Kidney (tissue), 13 donors: ENCODE measurements at regions not wholly inside any gene's neighbourhood (a gene's known extent, or its start where the extent isn't known, plus 50 kb on each side); places are given as distances from the start of the nearest gene placed in this dataset.

Experiments
- DNase-seq, 5 donors: peaks; one replicate each; pipeline ENCODE4 v3.0.0-alpha.2; 2013 to 2020
- FAIRE-seq: peaks from 2 replicates; lab custom pipeline; 2012; peaks lifted over from hg19 to GRCh38; lab: Jason Lieb, UNC
- H3K27ac ChIP-seq, 2 donors: one replicate each; pipeline ENCODE4 v1.7.0; 2013; ENCODE audit warnings: low read depth in 2 of 2, low read length in 2 of 2, inconsistent platforms in 1 of 2
- H3K27me3 ChIP-seq: one replicate; pipeline ENCODE4 v1.7.1; 2013; ENCODE audit warnings: low read length, inconsistent platforms; ENCODE audit not compliant: control insufficient read depth, insufficient read depth
- H3K36me3 ChIP-seq, 3 donors: one replicate each; pipeline versions ENCODE4 v1.7.0 to v1.7.1; 2013; ENCODE audit warnings: low read length in 3 of 3, control low read depth in 1 of 3, inconsistent platforms in 1 of 3; ENCODE audit not compliant: insufficient read depth in 3 of 3, control insufficient read depth in 2 of 3
- H3K4me1 ChIP-seq, 3 donors: one replicate each; pipeline versions ENCODE4 v1.7.0 to v1.7.1; 2013; ENCODE audit warnings: low read length in 3 of 3, inconsistent platforms in 1 of 3, low read depth in 1 of 3; ENCODE audit not compliant: control insufficient read depth in 2 of 3, insufficient read depth in 2 of 3
- H3K4me3 ChIP-seq, 3 donors: one replicate each; pipeline versions ENCODE4 v1.7.0 to v1.8.1; 2013; ENCODE audit warnings: low read length in 3 of 3, control low read depth in 1 of 3, inconsistent platforms in 1 of 3
- H3K9ac ChIP-seq, 3 donors: one replicate each; pipeline versions ENCODE4 v1.7.0 to v1.7.1; 2013; ENCODE audit warnings: low read length in 3 of 3, control low read depth in 1 of 3, inconsistent platforms in 1 of 3
- H3K9me3 ChIP-seq, 3 donors: one replicate each; pipeline versions ENCODE4 v1.7.0 to v1.7.1; 2013; ENCODE audit warnings: low read length in 3 of 3, control low read depth in 1 of 3, inconsistent platforms in 1 of 3; ENCODE audit not compliant: control insufficient read depth in 2 of 3, insufficient read depth in 1 of 3
- CTCF ChIP-seq: IDR thresholded peaks from 3 replicates; pipeline ENCODE4 v1.5.1; 2012; ENCODE audit warnings: mild to moderate bottlenecking, moderate library complexity, borderline replicate concordance; ENCODE audit not compliant: insufficient read depth; ENCODE audit errors: extremely low read depth
- intact Hi-C: fragments of 100-400 bp; cut with DNase I; formaldehyde crosslinking; loops from one replicate; pipeline ENCODE4 v1.11.1; 2022
- donor health status: control.
- donor health status: control.
- donor health status: control.
- donor health status: control.
- donor health status: control.
- donor health status: DM: yes; HTN: yes; CAD: no.
- donor health status: Normal renal cell carcinoma (clear cell type).

- DNase-seq = peak in 1 of 5 donors; percentile 9
- no peak overlapping the region for H3K27ac ChIP-seq
- intact Hi-C loops = no loop called here
- H3K4me3 ChIP-seq = no peak overlapping the region
- no peaks in the 10 kb centered on the region for H3K9me3 ChIP-seq
- H3K27me3 ChIP-seq = no peaks in the 10 kb centered on the region
- H3K4me1 ChIP-seq = no peaks in the 10 kb centered on the region
- no peak for FAIRE-seq
- no peak overlapping the region for H3K9ac ChIP-seq
- no peaks in the 10 kb centered on the region for H3K36me3 ChIP-seq
- TF ChIP-seq CTCF = no peak
Measured at GRCh38 chr13:85266331-85266730, 532.9 kb downstream of the SLITRK6 start.

- no peak for DNase-seq
- Histone ChIP-seq H3K27ac (no peak overlapping the region), H3K27me3 (no peaks in the 10 kb centered on the region), H3K9me3 (no peaks in the 10 kb centered on the region), H3K36me3 (no peaks in the 10 kb centered on the region), H3K4me1 (no peaks in the 10 kb centered on the region), H3K4me3 (no peak overlapping the region), H3K9ac (no peak overlapping the region)
- no peak for TF ChIP-seq CTCF
- intact Hi-C loops = no loop called here
- FAIRE-seq = no peak
Measured at GRCh38 chr13:85265296-85265695, 533.9 kb downstream of the SLITRK6 start.

DNA sequence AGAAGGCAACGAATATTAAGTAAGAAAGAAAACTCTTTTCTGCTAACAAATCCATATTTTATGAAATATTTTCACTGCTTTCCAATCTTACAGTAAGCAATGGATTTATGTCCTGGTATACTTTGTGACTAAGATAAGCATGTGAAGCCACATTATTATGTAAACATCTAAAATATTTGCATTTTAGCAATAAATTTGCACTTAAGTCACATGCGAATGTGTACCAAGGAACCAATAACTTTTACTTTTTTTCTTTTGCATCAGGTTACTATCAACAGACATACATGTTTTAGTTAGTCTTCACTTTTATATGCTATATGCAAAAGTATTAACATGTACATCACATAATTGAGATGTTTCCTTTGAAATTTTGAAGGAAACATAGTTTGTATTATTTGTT is 536.7 kb downstream of the SLITRK6 start:
- DNase-seq = no peak
- H3K36me3 ChIP-seq = no peaks in the 10 kb centered on the region
- intact Hi-C loops = no loop called here
- TF ChIP-seq CTCF = no peak
- H3K27me3 ChIP-seq = no peaks in the 10 kb centered on the region
- FAIRE-seq = no peak
- H3K4me3 ChIP-seq = no peak overlapping the region
- H3K4me1 ChIP-seq = no peaks in the 10 kb centered on the region
- H3K9me3 ChIP-seq = no peaks in the 10 kb centered on the region
- H3K27ac ChIP-seq = no peak overlapping the region
- no peak overlapping the region for H3K9ac ChIP-seq

- no peak overlapping the region for H3K9ac ChIP-seq
- intact Hi-C loops = no loop called here
- H3K27me3 ChIP-seq = no peaks in the 10 kb centered on the region
- no peak for TF ChIP-seq CTCF
- DNase-seq (peak in 1 of 5 donors; percentile 18), FAIRE-seq (no peak)
- no peak overlapping the region for H3K4me3 ChIP-seq
- H3K4me1 ChIP-seq = no peaks in the 10 kb centered on the region
- no peak overlapping the region for H3K27ac ChIP-seq
- no peaks in the 10 kb centered on the region for H3K36me3 ChIP-seq
- no peaks in the 10 kb centered on the region for H3K9me3 ChIP-seq
Measured at GRCh38 chr13:85261757-85262346, 537.4 kb downstream of the SLITRK6 start.
